CD4-positive, alpha-beta T cell treated with Interleukin-4 for 1 hour (primary cell): ENCODE measurements at regions not wholly inside any gene's neighbourhood (a gene's known extent, or its start where the extent isn't known, plus 50 kb on each side); places are given as distances from the start of the nearest gene placed in this dataset.
"Not testable (repeated sequence)": the region's sequence is repeated elsewhere in the genome, so short reads cannot be mapped to it uniquely, and the experiment has no call there.

ENCODE experiments used
- DNase-seq, 2 donors: peaks; one replicate each; pipeline ENCODE4 v3.0.0-alpha.2; 2020 to 2022

DNA sequence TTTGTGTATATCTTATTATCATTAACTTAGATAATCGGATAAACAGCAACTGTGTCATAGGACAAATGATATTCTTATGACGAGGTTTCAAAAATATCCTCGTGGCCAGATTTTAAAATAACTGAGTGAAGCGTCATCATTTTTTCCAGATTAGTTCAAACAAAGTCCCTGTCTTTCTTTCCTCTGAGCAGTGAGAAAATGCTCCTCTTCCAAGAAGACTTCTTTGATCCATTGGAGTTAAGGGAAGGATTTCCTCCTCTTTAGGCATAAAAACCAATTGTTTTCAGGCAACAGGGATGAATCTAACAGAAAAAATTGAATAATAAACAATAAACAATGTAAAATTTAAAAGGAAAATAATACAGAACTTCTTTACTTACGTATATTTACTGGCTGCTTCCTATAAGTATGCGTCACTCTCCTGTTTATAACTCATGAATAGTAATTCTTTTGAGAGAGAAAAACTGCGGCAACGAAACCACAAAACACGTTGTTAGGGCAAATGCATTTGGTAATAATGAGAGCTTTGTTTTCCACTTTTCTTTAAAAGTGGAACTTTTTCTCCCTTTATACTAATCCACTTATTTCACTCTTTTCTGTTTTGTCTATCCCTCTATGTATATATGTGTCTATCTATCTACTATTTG is 419.4 kb upstream of the ONECUT1 start:
- DNase-seq, result no peak

DNA sequence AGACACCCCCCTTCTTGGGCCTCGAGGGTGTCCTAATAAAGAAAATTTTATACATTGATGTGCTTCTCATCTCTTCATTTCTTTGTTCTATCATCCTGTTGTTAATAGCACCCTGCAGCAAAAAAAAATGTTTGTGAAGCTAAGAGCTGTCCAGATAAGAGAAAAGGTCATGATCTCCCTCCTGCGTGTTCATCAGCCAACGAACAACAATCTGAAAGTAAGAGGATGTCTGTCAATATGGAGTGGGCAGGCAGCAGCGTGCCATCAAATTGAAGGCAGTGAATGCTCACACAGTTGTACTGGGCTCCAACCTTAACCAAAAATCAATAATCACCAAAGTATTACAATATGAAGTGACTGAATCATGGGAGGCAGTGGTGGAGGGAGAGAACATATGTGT is 418.6 kb upstream of the ONECUT1 start:
- no peak for DNase-seq

DNA sequence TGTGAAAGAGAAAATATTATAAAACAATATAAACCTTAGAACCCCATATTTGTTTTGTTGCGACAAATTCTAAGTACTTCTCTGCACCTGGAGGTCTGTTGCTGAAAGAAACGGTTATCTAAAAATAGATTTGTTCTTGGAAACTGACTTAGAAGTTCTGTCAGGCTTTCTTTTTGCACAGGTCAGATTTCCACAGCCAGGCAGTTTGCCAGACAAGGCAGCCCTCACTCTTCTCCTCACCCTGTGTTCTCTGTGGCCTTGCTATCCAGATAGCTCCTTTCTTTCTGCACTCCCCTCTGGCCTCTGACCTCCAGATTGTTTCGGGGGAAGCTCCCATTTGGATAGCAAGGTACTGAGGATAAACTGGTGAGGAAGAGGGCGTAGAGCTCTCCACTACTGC is 413.3 kb upstream of the ONECUT1 start:
- no peak for DNase-seq

DNA sequence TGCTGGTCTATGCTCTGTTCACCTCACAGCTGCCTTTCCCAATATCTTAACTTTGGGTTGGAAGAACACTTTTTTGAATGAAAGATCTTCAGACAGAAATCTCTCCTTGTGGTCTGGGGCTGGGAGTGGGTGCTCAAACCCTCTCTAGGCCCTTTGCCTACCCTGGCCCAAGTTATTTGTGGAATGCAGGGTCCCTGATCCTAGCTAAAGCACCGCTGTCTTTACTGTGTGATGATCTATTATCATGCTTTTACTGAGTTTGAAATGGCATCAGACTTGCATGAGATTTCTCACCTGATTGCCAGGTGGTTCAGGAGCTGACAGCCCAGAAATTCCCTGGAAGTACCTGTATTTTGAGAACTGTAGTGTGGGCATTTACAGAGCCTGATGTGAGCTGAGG is 412.7 kb upstream of the ONECUT1 start:
- DNase-seq, result no peak

DNA sequence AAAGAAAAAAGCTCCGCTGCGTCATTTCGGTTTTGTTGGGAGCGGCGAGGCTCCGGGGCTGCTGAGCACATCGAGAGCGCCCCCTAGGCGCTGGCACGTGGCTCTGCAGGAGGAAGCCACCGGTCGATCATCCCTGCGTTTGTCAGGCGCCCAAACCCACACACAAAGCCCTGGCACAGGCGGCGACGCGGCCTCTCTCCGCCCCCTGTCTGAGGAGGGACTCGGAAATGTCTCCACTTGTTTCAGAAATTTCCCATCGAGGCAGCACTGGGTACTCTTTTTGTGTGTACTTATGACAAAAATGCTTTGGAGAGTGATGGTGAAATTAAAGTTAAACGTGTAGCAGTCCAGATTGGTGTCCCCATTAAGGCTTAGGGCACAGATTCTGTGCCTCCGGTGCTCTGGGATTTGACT is 407.3 kb upstream of the ONECUT1 start:
- DNase-seq, result peak in 1 of 2 donors; percentile 4

DNA sequence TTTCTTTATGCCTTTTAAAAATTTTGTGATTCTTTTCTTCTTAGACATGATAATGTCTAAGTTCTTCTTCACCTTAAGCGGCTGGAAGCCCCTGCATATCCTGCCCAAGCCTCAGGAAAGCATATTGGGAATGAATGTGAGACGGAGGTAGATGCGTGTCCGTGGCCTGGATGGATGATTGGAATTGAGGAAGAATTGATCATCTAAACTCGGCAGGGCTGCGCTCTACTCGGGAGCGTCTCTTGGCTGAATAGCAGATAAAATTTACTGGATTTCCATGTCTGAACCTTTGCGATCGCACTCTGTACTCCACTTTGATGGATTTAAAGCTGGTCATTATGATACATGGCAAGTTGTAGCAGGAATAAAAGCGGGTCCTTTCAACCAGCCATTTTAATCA is 406.7 kb upstream of the ONECUT1 start:
- no peak for DNase-seq

DNA sequence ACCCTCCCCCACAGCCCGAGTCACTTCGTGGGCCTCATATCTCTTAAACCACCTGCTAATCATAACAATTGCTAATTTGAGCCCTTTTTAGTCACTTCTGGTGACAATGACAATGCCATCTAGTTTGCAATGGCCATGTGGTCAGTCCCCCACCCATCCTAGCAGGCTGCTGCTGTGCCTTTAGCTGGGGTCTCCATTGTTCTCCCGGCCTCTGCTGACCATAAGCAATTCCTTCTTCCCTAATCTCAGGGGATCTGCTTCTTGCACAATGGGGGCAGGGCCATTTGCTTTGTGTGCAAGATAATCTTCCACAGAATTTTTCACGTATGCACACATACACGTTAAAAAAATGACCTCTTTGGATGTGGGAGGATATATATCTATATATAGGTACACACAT is 406.1 kb upstream of the ONECUT1 start:
- DNase-seq, result no peak

DNA sequence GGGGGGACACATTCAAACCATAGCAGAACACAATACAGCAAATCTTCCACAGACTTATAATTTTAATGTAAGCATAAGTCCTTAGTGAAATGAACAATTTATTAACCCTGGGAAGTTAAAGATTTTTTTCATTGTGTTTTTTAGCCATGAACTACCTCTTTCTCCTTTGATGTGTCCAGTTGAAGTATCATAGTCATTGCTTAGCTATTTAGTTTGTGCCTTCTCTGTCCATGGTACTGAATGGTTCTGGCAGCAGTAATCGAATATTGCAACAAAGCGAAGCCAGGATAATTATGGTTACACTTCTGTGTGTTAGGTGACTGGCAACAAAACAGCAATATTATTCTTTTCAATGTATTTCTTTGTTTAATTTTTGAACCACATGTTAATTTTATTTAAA is 403.0 kb upstream of the ONECUT1 start:
- no peak for DNase-seq

DNA sequence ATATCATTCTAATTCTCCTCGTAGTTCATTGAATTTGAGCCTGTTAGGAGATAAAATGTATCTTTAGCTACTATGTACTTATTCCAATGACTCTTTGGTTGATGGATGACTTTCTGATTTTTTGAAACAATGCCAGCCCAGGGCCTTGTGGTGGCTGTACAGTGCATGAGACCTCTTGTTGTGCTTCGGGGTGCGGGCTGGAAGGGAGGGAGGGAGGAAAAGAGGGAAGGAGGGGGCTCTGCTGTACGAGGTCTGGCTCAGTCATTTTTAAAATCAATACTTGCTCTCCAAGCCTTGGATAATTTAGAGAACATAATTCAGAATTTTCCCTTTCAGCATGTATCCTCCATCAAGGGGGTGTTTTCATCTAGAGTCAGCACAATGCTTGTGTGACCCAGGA is 399.7 kb upstream of the ONECUT1 start:
- no peak for DNase-seq

DNA sequence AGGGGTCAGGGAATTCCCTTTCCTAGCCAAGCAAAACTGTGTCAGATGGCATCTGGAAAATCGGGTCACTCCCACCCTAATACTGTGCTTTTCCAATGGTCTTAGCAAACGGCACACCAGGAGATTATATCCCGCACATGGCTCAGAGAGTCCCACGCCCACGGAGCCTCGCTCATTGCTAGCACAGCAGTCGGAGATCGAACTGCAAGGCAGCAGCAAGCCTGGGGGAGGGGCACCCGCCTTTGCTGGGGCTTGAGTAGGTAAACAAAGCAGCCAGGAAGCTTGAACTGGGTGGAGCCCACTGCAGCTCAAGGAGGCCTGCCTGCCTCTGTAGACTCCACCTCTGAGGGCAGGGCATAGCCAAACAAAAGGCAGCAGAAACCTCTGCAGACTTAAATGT is 393.3 kb upstream of the ONECUT1 start:
- not testable (repeated sequence) for DNase-seq

DNA sequence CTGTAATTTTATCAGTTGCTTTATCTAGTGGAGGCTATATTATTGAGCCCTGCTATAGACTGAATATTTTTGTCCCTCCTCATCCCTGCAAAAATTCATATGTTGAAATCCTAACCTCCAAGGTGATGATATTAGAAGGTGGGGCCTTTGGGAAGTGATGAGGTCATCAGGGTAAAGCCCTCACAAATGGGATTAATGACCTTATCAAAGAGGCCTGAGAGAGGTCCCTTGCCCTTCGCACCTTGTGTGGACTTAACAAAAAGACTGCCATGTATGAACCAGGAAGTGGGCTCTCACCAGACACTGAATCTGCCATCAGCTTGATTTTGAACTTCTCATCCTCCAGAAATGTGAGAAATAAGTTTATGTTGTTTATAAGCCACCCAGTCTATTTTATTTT is 381.4 kb upstream of the ONECUT1 start:
- DNase-seq, result no peak

DNA sequence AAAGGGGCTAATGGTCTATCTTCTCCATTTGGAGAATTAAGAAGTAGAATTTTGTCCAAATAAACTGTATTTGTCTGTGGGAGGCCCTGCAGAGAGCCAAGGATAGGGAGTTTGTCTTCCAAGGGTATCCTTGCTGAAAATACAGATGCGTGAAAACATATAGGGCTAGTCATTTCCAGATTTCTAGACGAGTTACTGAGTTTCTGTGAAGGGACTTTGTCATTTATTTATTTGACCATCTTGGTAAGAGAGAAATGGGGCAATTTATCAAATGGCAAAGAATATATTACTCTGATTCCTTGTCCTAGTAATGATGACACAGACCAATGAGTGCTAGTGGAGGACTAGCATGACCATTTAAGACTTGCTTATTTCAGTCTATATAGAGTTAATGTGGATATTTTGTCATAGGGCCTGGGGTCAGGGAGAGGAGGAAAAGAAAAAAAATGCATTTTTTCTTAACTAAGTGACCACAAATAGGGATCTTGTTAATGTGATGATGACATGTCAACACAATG is 376.6 kb upstream of the ONECUT1 start:
- DNase-seq, result no peak

DNA sequence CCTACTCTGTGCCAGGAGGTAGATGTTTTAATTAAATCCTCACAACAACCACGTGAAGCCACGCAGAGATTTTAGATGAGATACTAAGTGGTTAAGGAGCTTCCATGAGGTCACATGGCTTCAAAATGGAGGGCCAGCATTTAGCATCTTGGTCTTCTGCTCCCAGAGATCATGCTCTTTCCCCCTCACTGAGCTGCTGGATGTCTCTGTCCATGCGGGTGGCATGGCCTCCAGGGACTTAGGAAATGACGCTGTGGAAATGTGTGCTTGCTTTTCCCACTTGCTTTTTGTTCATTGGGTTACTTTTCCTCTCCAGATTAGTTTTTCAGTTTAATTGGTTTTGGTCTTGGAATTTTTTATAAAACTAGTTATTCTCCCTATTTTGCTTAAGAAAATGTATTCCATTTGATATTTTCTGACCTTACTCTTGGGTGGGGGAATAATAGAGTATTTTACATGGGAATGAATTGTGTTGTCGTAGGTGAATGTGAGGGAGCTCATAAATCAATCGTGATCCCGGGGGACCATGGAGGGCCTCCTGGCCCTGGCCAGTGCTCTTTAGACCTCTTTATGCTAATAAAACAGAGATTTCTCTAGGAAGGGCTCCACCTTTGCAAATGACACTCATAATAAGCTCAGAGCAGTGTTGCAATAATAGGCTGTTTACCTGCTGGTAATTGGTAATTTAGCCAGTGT is 376.0 kb upstream of the ONECUT1 start:
- DNase-seq, result no peak

DNA sequence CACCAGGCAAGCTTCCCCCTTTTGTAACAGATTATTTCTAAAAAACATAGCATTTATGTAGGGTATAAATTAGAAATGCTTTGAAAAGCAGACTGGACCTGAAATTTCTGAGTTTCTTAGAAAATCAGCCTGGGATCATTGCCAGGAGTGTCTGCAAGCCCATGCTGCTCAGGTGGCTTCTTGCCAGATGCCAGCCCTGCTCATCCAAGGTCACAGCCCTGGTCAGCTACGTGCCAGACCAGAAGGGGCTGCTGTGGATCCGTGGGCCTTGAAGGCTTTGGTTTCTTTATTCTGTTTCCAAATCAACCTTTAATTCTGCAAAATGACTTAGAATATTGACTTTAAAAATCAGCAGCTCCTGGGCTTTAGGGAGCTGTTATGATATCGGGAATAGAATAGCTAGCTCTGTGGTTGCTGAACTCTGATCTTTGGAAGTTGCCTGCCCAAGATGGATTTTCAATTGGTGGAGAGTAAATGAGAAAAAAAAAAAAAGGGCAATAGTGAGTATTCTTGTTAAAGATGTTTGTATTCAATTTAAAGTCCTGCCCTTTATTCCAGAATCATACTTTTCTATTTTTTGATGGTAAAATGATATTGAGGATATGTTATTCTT is 370.1 kb upstream of the ONECUT1 start:
- DNase-seq, result no peak

DNA sequence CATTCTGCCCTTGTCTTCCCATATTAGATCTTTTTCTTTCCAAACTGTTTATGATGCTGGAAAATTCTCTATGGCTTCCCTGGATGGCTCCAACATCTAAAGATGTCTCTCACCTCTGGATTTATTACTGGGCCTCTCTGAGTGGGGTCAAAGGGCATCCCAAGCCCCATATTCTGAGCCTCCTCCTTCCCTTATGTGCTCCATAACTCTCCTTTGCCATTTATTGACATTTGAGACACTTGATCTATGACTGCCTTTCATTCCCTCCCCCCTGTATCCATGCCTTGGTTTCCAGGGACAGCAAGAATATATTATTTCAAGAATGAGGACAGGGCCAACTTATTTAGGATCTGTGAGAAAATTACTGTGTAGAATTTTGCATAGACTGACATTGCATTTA is 369.3 kb upstream of the ONECUT1 start:
- DNase-seq, result no peak

DNA sequence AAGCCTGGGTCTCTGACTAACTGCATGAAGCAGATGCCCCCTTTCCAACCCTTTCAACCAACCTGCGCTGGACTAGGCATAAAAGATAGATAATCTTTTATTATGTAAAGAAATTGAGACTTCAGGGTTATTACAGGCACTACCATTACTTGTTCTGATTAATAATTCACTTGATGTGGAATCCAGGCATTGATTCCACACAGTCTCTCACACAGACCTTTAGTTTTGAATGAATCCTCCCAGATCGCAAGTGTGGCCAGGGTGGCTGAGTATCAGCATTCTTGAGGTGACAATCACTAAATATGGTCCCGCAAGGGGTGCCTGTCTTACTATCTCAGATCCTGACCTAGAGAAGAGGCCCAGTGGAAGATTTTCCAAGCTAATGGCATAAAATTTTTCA is 368.9 kb upstream of the ONECUT1 start:
- no peak for DNase-seq

DNA sequence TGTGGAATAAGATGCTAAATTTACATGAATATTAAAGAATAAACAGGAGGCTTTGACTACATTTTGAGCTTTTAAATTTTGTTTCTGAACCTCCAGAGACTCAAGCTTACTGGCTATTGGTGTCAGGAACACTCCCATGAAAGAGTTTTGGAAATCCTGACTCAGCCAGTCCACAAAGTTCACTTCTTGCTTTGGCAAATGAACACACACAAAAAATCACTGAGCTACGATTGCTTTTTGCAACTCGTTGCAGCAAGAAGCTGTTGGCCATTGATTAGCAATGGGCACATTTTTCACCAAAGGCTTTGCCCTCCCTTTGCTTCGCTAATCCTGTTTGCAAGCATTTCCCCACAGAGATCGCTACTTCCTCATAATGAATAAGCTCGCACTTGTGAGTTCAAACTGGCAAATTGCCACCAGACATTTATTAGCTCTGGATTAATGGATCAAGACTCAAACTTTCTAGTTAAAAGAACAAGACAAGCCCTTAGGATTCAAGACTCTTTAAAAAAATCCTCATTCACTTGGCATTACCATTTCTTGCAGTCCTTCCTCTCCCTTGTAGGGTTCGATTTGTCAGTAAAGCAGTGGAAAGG is 343.2 kb upstream of the ONECUT1 start:
- DNase-seq, result no peak

DNA sequence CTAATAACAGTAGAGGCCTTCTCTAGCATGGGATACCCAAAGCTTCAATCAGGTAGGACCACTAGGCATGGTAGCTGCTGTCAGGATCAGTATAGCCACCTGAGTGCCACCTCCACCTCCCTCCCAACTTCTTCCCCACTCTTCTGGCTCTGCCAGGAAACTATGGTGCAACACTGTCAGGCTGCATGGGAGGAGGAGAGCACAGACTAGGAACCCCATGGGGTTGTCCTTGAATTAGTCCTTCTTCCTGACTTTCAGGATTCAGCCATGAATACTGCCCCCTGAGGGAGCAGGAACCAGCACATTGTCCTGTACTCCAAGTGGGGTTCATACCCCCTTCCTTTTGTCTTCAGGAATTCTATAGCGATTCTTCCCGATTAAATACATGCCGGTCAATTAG is 340.8 kb upstream of the ONECUT1 start:
- no peak for DNase-seq

DNA sequence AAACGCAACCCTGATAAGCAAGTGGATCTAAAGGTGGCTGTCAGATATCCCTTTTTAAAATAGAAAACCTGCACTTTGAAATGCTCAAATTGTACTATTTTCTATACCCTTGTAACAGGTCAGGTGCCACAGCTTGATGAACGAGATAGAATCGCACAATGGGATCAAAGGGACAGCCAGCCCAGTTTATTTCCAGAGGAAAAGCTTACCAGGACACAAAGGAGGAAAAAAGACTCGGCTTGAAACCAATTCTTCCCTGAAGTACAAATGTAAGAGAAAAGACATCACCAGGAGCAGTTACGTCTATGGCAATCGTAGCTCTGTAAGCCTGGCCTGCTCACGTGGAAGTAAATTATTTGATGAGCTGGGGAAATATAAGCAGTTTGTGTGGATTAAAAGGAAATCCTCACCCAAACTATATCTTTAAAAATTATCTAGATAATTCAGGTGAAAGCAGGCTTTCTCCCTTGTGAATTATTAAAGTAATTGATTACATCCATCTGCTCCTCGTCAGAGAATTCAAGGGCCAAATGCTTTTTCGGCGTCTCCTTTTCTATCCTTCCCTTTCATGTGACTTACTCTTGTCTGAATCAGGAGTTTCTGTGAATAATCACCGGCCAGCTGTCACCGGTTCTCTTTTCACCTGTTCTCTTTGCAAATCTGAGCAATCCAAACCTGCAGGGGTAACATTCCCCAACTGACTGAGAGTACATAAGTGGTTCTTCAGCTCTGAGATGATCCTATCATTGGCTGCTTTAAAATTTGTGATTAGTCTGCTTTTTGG is 339.2 kb upstream of the ONECUT1 start:
- DNase-seq, result no peak

DNA sequence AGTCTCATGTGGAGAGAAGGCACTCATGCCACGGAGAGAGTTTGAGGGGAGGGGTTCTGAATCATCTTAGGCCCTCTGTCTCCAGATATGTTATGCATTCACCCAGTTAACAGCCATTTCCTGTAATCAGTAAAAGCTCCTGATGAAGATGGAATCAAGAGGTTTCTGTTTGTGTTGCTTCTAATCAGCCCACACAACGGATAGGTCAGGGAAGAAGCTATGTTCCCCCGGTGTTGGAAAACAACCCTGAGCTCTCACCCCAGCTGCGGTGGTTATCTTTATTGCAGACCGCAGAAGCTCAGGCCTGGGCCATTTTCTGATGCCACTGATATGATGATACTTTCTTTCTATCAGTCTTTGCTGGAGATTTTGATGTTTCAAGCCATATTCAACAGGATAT is 338.5 kb upstream of the ONECUT1 start:
- DNase-seq, result no peak

DNA sequence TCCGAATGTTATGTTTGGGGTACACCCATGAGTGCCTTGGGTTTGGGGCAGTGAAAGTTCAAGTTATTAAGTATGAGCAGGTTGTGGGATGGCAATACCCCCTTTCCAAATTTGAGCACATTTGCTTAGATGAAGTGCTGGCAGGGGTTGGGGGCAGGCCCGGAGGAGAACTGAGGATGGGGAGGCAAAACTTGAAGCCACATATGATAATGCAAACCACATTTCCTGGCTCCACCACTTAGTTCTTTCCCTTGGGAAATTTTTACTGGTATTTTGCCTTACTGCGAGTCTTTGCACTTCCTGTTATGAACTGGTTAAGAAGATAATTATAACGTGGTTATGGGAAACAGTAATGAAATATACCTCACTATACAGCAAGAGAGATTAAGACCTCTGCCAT is 336.0 kb upstream of the ONECUT1 start:
- DNase-seq, result no peak

DNA sequence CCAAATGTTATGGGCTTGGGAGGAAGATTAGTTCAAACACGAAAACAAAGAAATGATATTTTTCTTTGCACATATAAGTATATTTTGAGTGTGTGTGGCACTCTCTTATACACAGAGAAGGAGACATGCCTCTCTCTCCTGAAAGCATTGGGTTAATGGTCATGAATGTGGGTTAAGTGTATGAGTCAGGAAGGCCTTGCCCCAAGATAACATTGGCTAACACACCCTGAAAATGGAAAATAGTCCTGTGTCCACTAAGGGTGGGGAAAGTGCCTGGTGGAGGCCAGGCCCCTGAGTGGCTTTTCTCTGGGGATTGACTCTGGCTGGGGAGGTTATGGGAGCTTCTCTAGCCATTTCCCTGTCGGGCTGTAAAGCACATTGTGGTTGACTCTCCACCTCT is 332.7 kb upstream of the ONECUT1 start:
- no peak for DNase-seq

DNA sequence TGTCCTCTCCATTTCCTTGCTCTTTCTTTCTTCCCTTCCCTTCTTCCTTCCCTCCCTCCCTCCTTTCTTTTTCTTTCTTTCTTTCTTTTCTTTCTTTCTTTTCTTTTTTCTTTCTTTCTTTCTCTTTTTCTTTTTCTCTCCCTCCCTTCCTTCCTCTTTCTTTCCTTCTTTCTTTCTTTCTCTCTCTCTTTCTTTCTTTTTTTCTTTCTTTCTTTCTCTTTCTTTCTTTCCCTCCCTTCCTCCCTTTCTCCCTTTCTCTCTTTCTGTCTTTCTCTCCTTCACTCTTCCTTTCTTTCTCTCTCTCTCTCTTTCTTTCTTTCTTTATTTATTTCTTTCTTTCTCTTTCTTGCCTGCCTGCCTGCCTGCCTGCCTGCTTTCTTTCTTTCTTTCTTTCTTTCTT is 326.8 kb upstream of the ONECUT1 start:
- not testable (repeated sequence) for DNase-seq
